Lung microvascular endothelial cell (primary cell): ENCODE measurements at regions not wholly inside any gene's neighbourhood (a gene's known extent, or its start where the extent isn't known, plus 50 kb on each side); places are given as distances from the start of the nearest gene placed in this dataset.

ENCODE experiments used
- DNase-seq, 2 donors: peaks; one replicate each; pipeline versions ENCODE4 v3.0.0 to v3.0.0-alpha.2; 2010; ENCODE audit warnings: low read depth in 2 of 2

- DNase-seq = no peak
Measured at GRCh38 chr10:78616125-78616695, 452.6 kb upstream of the ZMIZ1 start.

- DNase-seq = no peak
Measured at GRCh38 chr10:78617115-78617514, 451.7 kb upstream of the ZMIZ1 start.

- DNase-seq = no peak
Measured at GRCh38 chr10:78617631-78618030, 451.1 kb upstream of the ZMIZ1 start.

- no peak for DNase-seq
Measured at GRCh38 chr10:78618050-78618449, 450.7 kb upstream of the ZMIZ1 start.

- no peak for DNase-seq
Measured at GRCh38 chr10:78619115-78619851, 449.5 kb upstream of the ZMIZ1 start.

- no peak for DNase-seq
Measured at GRCh38 chr10:78619896-78620295, 448.9 kb upstream of the ZMIZ1 start.

- peak; percentile 42 to 70 for DNase-seq
Measured at GRCh38 chr10:78620985-78621799, 447.6 kb upstream of the ZMIZ1 start.

GRCh38 chr10:78623578-78624215, 445.1 kb upstream of the ZMIZ1 start:
- peak in 1 of 2 donors; percentile 39 for DNase-seq

GRCh38 chr10:78624791-78625190, 444.0 kb upstream of the ZMIZ1 start:
- no peak for DNase-seq

GRCh38 chr10:78626471-78626870, 442.3 kb upstream of the ZMIZ1 start:
- no peak for DNase-seq

- no peak for DNase-seq
Measured at GRCh38 chr10:78627254-78627795, 441.4 kb upstream of the ZMIZ1 start.

GRCh38 chr10:78628976-78629375, 439.8 kb upstream of the ZMIZ1 start:
- DNase-seq = no peak

GRCh38 chr10:78629773-78630172, 439.0 kb upstream of the ZMIZ1 start:
- no peak for DNase-seq

- no peak for DNase-seq
Measured at GRCh38 chr10:78630944-78631838, 437.6 kb upstream of the ZMIZ1 start.

- no peak for DNase-seq
Measured at GRCh38 chr10:78634389-78634815, 434.4 kb upstream of the ZMIZ1 start.

- DNase-seq = no peak
Measured at GRCh38 chr10:78634835-78635234, 433.9 kb upstream of the ZMIZ1 start.

GRCh38 chr10:78639629-78640028, 429.1 kb upstream of the ZMIZ1 start:
- no peak for DNase-seq

- DNase-seq = no peak
Measured at GRCh38 chr10:78640796-78641636, 427.8 kb upstream of the ZMIZ1 start.

- no peak for DNase-seq
Measured at GRCh38 chr10:78641693-78642092, 427.1 kb upstream of the ZMIZ1 start.
